ENCODE measurements at regions not wholly inside any gene's neighbourhood (a gene's known extent, or its start where the extent isn't known, plus 50 kb on each side); places are given as distances from the start of the nearest gene placed in this dataset.

DNA sequence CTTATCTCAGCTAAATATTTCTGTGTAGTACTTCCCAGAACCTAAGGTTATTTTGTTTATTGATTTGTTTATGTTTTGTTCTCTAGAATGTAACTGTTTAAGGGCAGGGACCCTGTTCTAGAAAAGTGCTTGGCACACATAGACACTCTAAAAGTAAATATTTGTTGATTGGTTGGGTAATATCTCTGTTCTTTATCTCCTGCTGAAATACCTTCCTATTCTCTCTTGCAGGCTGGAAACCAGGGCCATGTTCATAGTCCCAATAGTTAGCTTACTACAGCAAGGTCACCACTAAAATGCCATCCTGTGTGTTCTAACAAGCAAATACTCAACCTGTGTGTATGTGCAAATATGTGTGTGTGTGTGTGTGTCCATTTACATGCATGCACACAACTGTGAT is 375.6 kb upstream of the MEIS1 start:
- Histone ChIP-seq H2BK5ac (ENCODE audit: low read depth, low read length, poor library complexity, severe bottlenecking) (no peak overlapping the region), H3K4me1 (ENCODE audit: control insufficient read depth, insufficient read depth, low read length) (no peaks in the 10 kb centered on the region), H3K14ac (replicated peaks; ENCODE audit: low read depth, low read length) (no peak overlapping the region), H2BK15ac (ENCODE audit: low read depth, low read length) (no peak overlapping the region), H4K91ac (ENCODE audit: insufficient read depth, low read depth, low read length) (no peak overlapping the region), H3K4me3 (ENCODE audit: insufficient read depth, low read depth, low read length) (no peak overlapping the region), H3K27ac (ENCODE audit: insufficient read depth, low read length) (no peak overlapping the region), H3K9ac (ENCODE audit: low read depth, low read length) (no peak overlapping the region), H4K8ac (ENCODE audit: low read depth in 2 of 2, low read length in 2 of 2) (no peak overlapping the region), H2AK9ac (replicated peaks; ENCODE audit: low read depth, low read length, poor library complexity) (no peak overlapping the region), H3K9me1 (ENCODE audit: insufficient read depth, low read length) (no peaks in the 10 kb centered on the region), H2BK20ac (ENCODE audit: low read depth, low read length) (no peak overlapping the region), H3K36me3 (ENCODE audit: control insufficient read depth, insufficient read depth, low read length) (no peaks in the 10 kb centered on the region), H2AFZ (replicated peaks; ENCODE audit: low read length, poor library complexity) (no peak overlapping the region), H3K4ac (ENCODE audit: low read depth, low read length) (no peak overlapping the region), H4K5ac (ENCODE audit: low read depth, low read length) (no peak overlapping the region), H3K27me3 (ENCODE audit: control insufficient read depth, insufficient read depth, low read length) (no peaks in the 10 kb centered on the region; the same call in 1 of the 2 replicates), H3K79me1 (ENCODE audit: low read depth in 1 of 2, low read length in 2 of 2) (no peaks in the 10 kb centered on the region), H3K9me3 (ENCODE audit: control insufficient read depth, insufficient read depth, low read length) (no peaks in the 10 kb centered on the region), H3K4me2 (ENCODE audit: low read depth, low read length) (no peak overlapping the region), H4K20me1 (ENCODE audit: insufficient read depth, low read length) (no peaks in the 10 kb centered on the region), H3K18ac (ENCODE audit: low read depth, low read length) (no peak overlapping the region), H2BK120ac (ENCODE audit: low read depth, low read length) (no peak overlapping the region), H2AK5ac (ENCODE audit: low read depth, low read length) (no peak overlapping the region), H3K56ac (ENCODE audit: extremely low read depth, insufficient read depth, low read length) (no peak overlapping the region), H3K23ac (ENCODE audit: low read depth, low read length) (no peak overlapping the region)
- ATAC-seq (ENCODE audit: low read depth) (no peak), DNase-seq (no peak)
- TF ChIP-seq RFX5 (IDR thresholded peaks at IDR 0.05; ENCODE audit: low read depth, low read length) (no peak), CHD1 (IDR thresholded peaks at IDR 0.05; ENCODE audit: low read depth, low read length) (no peak), FOS (IDR thresholded peaks at IDR 0.05; ENCODE audit: low read depth, low read length) (no peak), NFE2L2 (IDR thresholded peaks at IDR 0.05; ENCODE audit: low read depth, low read length) (no peak), MAZ (IDR thresholded peaks at IDR 0.05; ENCODE audit: borderline replicate concordance, low read depth, low read length) (no peak)
- CTCF ChIA-PET = no interaction called here
- BruUV-seq (replicated peaks) = no TSS peak
- POLR2A ChIA-PET (ENCODE audit: unreplicated experiment) = no interaction called here
- intact Hi-C loops (cut with micrococcal nuclease) = no loop called here
- in situ Hi-C loops (cut with MboI; ENCODE audit: low sequenced_read_pairs) = no loop called here
- dilution Hi-C loops (cut with HindIII; ENCODE audit: low sequenced_read_pairs, unreplicated experiment) = no loop called here

Measured in IMR-90 (cell line).